Lower leg skin (tissue), 4 donors: ENCODE measurements at regions not wholly inside any gene's neighbourhood (a gene's known extent, or its start where the extent isn't known, plus 50 kb on each side); places are given as distances from the start of the nearest gene placed in this dataset.

ENCODE experiments used
- DNase-seq, 2 donors: peaks; one replicate each; pipeline ENCODE4 v3.0.0-alpha.2; 2019; ENCODE audit warnings: low spot score in 2 of 2
- H3K4me3 ChIP-seq: fragments of 200-600 bp; sonication (generic); 2 replicates; pipeline ENCODE4 v1.5.1; 2017; ENCODE audit warnings: mild to moderate bottlenecking, low read depth; ENCODE audit not compliant: poor library complexity, severe bottlenecking
- POLR2A ChIP-seq, 2 donors: fragments of 450-650 bp; IDR thresholded peaks; one replicate each; pipeline ENCODE4 v1.6.1; 2016 to 2017; ENCODE audit warnings: antibody characterized with exemption in 2 of 2, mild to moderate bottlenecking in 1 of 2, moderate library complexity in 1 of 2
- WGBS, 2 donors: methylation state at CpG; one replicate each; pipeline ENCODE4 v1.1.5; 2018; 5-methylcytosine and 5-hydroxymethylcytosine counted together
- intact Hi-C: fragments of 100-400 bp; cut with DNase I; formaldehyde crosslinking; loops from one replicate; pipeline ENCODE4 v1.15.0; 2023; ENCODE audit warnings: low total_unique reads
- TF ChIP-seq, protein P1 (sequence below), 3 donors: fragments of 450-650 bp; IDR thresholded peaks; one replicate each; pipeline ENCODE4 v1.5.1; 2016; ENCODE audit warnings: antibody characterized with exemption in 3 of 3, mild to moderate bottlenecking in 3 of 3, moderate library complexity in 2 of 3

DNA sequence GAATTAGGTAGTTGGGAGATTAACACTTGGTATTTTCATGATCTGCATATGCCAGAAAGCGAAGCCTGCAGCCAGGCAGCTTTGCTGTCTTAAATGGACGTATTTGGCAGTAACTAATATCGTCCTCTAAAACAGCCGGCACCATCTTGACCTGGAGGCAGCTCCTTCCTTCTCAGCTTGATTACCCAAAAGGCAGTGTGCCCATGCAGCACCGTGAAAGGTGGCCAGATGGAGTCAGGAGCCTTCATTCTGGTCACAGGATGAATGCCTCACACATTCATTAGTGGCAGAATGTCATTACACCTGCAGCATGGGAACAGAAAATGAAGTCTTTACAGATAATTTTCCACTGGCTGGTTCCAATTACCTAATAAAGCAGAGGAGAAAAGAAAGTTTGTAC is 59.0 kb upstream of the FLT1 start:
- 67 to 79% methylated on average over 5 of the region's 5 CpGs for WGBS, 2 donors

DNA sequence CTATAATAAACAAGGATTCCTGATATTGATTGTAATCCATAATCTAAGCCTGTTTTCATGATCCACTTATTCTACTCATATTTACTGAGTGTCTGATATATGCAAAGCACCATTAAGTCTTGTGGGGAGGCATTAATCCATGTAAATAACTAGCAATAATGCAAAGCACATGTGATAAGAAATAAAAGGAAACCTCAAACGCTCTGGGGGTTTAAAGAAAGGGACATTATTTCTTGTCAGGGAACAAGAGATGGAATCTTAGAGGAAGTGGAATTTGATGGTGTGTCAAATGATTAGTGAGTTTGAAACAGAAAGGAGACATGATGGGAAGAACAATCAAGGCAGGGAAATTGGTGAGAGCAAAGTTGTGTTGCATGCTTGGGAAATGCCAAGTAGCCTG is 57.4 kb upstream of the FLT1 start:
- WGBS, 2 donors, result 33 to 36% methylated on average over 1 of the region's 1 CpG
- H3K4me3 ChIP-seq, result no peak overlapping the region
- DNase-seq, result no peak
- TF ChIP-seq, protein P1, sequence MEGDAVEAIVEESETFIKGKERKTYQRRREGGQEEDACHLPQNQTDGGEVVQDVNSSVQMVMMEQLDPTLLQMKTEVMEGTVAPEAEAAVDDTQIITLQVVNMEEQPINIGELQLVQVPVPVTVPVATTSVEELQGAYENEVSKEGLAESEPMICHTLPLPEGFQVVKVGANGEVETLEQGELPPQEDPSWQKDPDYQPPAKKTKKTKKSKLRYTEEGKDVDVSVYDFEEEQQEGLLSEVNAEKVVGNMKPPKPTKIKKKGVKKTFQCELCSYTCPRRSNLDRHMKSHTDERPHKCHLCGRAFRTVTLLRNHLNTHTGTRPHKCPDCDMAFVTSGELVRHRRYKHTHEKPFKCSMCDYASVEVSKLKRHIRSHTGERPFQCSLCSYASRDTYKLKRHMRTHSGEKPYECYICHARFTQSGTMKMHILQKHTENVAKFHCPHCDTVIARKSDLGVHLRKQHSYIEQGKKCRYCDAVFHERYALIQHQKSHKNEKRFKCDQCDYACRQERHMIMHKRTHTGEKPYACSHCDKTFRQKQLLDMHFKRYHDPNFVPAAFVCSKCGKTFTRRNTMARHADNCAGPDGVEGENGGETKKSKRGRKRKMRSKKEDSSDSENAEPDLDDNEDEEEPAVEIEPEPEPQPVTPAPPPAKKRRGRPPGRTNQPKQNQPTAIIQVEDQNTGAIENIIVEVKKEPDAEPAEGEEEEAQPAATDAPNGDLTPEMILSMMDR (IDR thresholded peaks at IDR 0.05), result no peak
- no peak for TF ChIP-seq POLR2A (IDR thresholded peaks at IDR 0.05)
- intact Hi-C loops, result no loop called here

More for the DNA sequence above, 59.0 kb upstream of the FLT1 start:
- no peak for DNase-seq
- no peak overlapping the region for H3K4me3 ChIP-seq
- TF ChIP-seq POLR2A (IDR thresholded peaks at IDR 0.05), result no peak
- TF ChIP-seq, protein P1 (IDR thresholded peaks at IDR 0.05), result no peak
- intact Hi-C loops, result no loop called here

DNA sequence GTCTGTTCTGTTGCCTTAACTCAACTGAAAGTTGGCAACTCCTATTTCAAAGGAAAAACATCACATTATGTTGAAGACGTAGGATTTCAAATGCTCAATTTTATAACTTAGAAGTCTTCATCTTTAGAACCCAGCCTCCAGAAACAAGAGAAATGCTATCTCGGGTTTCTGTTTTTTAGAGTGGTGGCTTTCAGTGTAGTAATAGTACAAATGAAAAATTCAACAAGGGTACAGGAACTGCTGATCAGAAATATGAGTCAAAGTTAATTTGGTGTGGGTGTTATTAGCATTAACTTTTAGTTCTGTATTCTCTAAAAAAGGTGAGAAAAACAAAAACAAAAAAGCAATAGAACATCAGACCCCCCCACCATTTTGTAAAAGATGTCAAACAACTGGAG is 56.6 kb upstream of the FLT1 start:
- DNase-seq, result no peak
- H3K4me3 ChIP-seq, result no peak overlapping the region
- TF ChIP-seq, protein P1 (IDR thresholded peaks at IDR 0.05), result no peak
- TF ChIP-seq POLR2A (IDR thresholded peaks at IDR 0.05), result no peak
- intact Hi-C loops, result no loop called here
- 85 to 89% methylated on average over 2 of the region's 2 CpGs for WGBS, 2 donors

DNA sequence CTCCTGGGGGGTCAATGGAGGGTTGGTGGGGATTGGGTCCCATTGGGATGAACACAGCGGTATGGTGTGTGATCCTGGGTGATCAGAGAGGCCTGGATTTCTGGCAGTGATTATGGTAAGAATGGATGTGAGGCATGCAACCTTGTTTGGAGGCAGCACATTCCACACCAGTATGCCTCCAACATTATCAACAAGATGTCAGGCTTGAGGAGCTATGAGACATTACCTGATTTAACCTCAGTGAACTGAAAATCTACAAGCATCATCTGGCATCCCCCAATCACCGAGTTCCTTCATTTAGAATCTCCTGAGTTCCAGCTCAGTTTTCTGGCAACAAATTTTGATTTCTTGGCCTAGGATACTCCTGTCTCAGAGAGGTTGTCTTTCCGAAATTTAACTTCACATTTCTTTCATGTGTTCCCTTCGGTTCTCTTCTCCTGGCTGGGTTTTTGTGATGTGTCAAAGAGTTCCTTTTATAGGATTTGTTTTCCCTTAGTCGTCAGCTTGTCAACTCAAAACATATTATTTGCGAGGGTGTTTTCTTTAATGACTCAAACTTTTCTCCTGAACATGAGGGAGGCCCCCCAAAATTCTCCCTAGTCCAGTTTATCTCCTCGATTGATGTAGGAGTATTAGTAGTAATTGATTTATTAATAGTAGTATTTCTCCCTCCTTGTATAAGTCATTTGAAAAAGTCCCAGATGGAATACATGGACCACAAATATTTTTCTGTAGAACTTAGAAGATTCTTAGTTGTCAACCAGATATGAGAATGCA is 56.0 kb upstream of the FLT1 start:
- TF ChIP-seq, protein P1 (IDR thresholded peaks at IDR 0.05), result no peak
- no peak for TF ChIP-seq POLR2A (IDR thresholded peaks at IDR 0.05)
- no peak for DNase-seq
- H3K4me3 ChIP-seq, result no peak overlapping the region
- 82 to 86% methylated on average over 7 of the region's 7 CpGs for WGBS, 2 donors
- intact Hi-C loops, result no loop called here

DNA sequence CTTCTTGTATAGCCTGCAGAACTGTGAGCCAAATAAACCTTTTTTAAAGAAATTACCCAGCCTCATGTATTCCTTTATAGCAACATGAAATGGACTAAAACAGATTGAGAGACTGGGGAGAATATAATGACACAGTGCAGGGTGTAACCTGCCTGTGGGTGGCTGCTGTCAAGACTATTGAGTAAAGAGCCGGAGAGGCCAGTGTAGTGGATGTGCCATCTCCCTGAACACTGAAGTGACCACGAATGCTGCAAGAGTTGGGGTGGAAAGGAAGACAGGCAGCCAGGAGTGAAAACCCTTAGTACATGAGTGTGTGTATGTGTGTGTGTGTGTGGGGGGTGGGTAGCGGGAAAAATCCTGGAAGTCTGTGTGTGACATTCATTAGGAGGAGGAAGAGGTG is 55.2 kb upstream of the FLT1 start:
- intact Hi-C loops, result no loop called here
- no peak for DNase-seq
- WGBS, 2 donors, result 68 to 89% methylated on average over 3 of the region's 3 CpGs
- no peak for TF ChIP-seq POLR2A (IDR thresholded peaks at IDR 0.05)
- TF ChIP-seq, protein P1 (IDR thresholded peaks at IDR 0.05), result no peak
- no peak overlapping the region for H3K4me3 ChIP-seq

DNA sequence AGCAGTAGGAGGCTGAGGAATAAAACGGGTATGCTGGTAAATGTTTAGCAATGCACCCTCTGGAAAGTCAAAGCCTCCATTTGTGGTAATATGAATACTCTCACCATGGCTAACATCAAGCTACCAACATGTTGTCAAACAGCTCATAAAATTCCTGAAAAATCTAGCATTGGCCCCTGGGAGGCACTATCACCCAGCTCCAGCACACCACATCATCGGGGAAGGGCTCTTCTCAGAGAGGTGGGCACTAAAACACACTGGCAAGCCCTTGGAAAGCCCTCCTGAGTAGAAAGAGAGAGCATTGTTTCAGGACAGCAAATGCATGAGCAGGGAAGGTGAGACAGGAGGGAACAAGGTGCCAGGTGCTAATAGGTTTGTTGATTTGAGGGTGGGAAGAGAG is 53.9 kb upstream of the FLT1 start:
- TF ChIP-seq, protein P1 (IDR thresholded peaks at IDR 0.05), result no peak
- TF ChIP-seq POLR2A (IDR thresholded peaks at IDR 0.05), result no peak
- 66 to 71% methylated on average over 2 of the region's 2 CpGs for WGBS, 2 donors
- no peak for DNase-seq
- H3K4me3 ChIP-seq, result no peak overlapping the region
- intact Hi-C loops, result no loop called here
